Body of pancreas (tissue), 4 donors: ENCODE measurements at regions not wholly inside any gene's neighbourhood (a gene's known extent, or its start where the extent isn't known, plus 50 kb on each side); places are given as distances from the start of the nearest gene placed in this dataset.

Experiments used
- POLR2A ChIP-seq, 3 donors: fragments of 450-650 bp; IDR thresholded peaks; one replicate each; pipeline ENCODE4 v1.6.1; 2016; ENCODE audit warnings: antibody characterized with exemption in 3 of 3, mild to moderate bottlenecking in 2 of 3
- TF ChIP-seq, protein P1 (sequence below), 7 experiments: fragments of 450-650 bp in 4 of 7; fragments of 200-600 bp in 3 of 7; sonication (generic) in 3 of 7; IDR thresholded peaks; one replicate each; pipeline ENCODE4 v1.5.1; 2016 to 2019; ENCODE audit warnings: antibody characterized with exemption in 7 of 7

DNA sequence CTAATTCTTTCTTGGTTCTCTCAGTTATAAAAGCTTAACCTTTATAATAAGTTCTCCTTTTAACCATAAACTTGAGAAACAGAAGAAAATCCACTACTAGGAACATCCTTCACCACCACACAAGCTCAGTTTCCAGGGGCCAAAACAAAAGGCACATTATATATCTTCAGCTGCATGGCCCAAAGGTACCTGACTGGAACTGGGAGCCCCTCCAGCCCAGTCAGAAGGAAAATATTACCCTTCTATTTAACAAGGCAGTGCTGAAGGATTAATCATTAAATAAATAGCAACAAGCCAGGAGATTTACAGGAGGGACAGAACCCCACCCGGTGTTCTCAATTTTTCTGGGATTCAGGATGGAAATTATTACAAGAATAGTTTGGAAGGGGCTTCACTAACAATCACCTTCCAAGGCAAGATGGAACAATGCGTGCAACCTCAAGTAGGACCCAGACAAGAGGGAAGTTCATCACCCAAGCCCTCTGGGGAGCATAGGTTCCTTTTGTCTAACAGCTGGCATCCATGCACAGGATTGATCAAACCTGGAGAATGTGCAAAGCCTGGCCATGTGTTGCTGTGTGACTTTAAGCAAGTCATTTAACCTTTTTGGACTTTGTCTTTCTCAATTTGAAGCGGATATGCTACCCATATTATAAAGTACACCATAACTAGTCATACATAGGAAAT, 159.6 kb upstream of the SETBP1 start:
- TF ChIP-seq, protein P1, sequence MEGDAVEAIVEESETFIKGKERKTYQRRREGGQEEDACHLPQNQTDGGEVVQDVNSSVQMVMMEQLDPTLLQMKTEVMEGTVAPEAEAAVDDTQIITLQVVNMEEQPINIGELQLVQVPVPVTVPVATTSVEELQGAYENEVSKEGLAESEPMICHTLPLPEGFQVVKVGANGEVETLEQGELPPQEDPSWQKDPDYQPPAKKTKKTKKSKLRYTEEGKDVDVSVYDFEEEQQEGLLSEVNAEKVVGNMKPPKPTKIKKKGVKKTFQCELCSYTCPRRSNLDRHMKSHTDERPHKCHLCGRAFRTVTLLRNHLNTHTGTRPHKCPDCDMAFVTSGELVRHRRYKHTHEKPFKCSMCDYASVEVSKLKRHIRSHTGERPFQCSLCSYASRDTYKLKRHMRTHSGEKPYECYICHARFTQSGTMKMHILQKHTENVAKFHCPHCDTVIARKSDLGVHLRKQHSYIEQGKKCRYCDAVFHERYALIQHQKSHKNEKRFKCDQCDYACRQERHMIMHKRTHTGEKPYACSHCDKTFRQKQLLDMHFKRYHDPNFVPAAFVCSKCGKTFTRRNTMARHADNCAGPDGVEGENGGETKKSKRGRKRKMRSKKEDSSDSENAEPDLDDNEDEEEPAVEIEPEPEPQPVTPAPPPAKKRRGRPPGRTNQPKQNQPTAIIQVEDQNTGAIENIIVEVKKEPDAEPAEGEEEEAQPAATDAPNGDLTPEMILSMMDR (IDR thresholded peaks at IDR 0.05), result no peak
- no peak for TF ChIP-seq POLR2A (IDR thresholded peaks at IDR 0.05)
